ENCODE measurements at regions not wholly inside any gene's neighbourhood (a gene's known extent, or its start where the extent isn't known, plus 50 kb on each side); places are given as distances from the start of the nearest gene placed in this dataset.

- DNase-seq (no peak), ATAC-seq (no peak)
- Histone ChIP-seq H3K4me3 (ENCODE audit: low read length) (no peak overlapping the region), H3K4me1 (ENCODE audit: control insufficient read depth, insufficient read depth, low read length) (no peaks in the 10 kb centered on the region), H3K27me3 (ENCODE audit: control insufficient read depth, insufficient read depth) (no peaks in the 10 kb centered on the region), H3K9me3 (ENCODE audit: control insufficient read depth, low read length) (no peaks in the 10 kb centered on the region), H3K27ac (ENCODE audit: low read length) (no peak overlapping the region)
- intact Hi-C loops (cut with DNase I): loop anchor here in 1 of 4 donors (10.0 kb wide), 1 partner anchor 447 kb away; no protein-coding TSS in a partner anchor
- WGBS: 95% methylated on average over 10 of the region's 10 CpGs
Measured at GRCh38 chr16:85267414-85267945, 155.2 kb upstream of the CIBAR2 start.

GRCh38 chr16:85269165-85269564, 156.9 kb upstream of the CIBAR2 start:
- H3K27me3 ChIP-seq (ENCODE audit: control insufficient read depth, insufficient read depth): no peaks in the 10 kb centered on the region
- ATAC-seq (no peak), DNase-seq (no peak)
- no peaks in the 10 kb centered on the region for H3K4me1 ChIP-seq (ENCODE audit: control insufficient read depth, insufficient read depth, low read length)
- 88% methylated on average over 9 of the region's 9 CpGs for WGBS
- no peak overlapping the region for H3K27ac ChIP-seq (ENCODE audit: low read length)
- H3K4me3 ChIP-seq (ENCODE audit: low read length): no peak overlapping the region
- intact Hi-C loops (cut with DNase I): loop anchor here in 1 of 4 donors (10.0 kb wide), 1 partner anchor 446 kb away; no protein-coding TSS in a partner anchor
- no peaks in the 10 kb centered on the region for H3K9me3 ChIP-seq (ENCODE audit: control insufficient read depth, low read length)

GRCh38 chr16:85270374-85270773, 158.1 kb upstream of the CIBAR2 start:
- 91% methylated on average over 13 of the region's 13 CpGs for WGBS
- H3K4me3 ChIP-seq (ENCODE audit: low read length): no peak overlapping the region

GRCh38 chr16:85271198-85271597, 158.9 kb upstream of the CIBAR2 start:
- WGBS: 95% methylated on average over 7 of the region's 7 CpGs
- no peak for DNase-seq
- no peak for ATAC-seq

More at GRCh38 chr16:85270374-85270773, 158.1 kb upstream of the CIBAR2 start:
- Histone ChIP-seq H3K27me3 (ENCODE audit: control insufficient read depth, insufficient read depth) (no peaks in the 10 kb centered on the region), H3K9me3 (ENCODE audit: control insufficient read depth, low read length) (no peaks in the 10 kb centered on the region), H3K27ac (ENCODE audit: low read length) (no peak overlapping the region), H3K4me1 (ENCODE audit: control insufficient read depth, insufficient read depth, low read length) (no peaks in the 10 kb centered on the region)
- ATAC-seq (no peak), DNase-seq (no peak)
- intact Hi-C loops (cut with DNase I): loop anchor here in 1 of 4 donors (10.0 kb wide), 1 partner anchor 444 kb away; no protein-coding TSS in a partner anchor

GRCh38 chr16:85273293-85273692, 161.0 kb upstream of the CIBAR2 start:
- no peaks in the 10 kb centered on the region for H3K9me3 ChIP-seq (ENCODE audit: control insufficient read depth, low read length)
- ATAC-seq (no peak), DNase-seq (no peak)
- no peak overlapping the region for H3K27ac ChIP-seq (ENCODE audit: low read length)
- no peaks in the 10 kb centered on the region for H3K27me3 ChIP-seq (ENCODE audit: control insufficient read depth, insufficient read depth)
- H3K4me1 ChIP-seq (ENCODE audit: control insufficient read depth, insufficient read depth, low read length): no peaks in the 10 kb centered on the region
- H3K4me3 ChIP-seq (ENCODE audit: low read length): no peak overlapping the region
- intact Hi-C loops (cut with DNase I): loop anchor here in 1 of 4 donors (10.0 kb wide), 1 partner anchor 442 kb away; no protein-coding TSS in a partner anchor
- 97% methylated on average over 7 of the region's 7 CpGs for WGBS

More at GRCh38 chr16:85271198-85271597, 158.9 kb upstream of the CIBAR2 start:
- Histone ChIP-seq H3K4me1 (ENCODE audit: control insufficient read depth, insufficient read depth, low read length) (no peaks in the 10 kb centered on the region), H3K27me3 (ENCODE audit: control insufficient read depth, insufficient read depth) (no peaks in the 10 kb centered on the region), H3K27ac (ENCODE audit: low read length) (no peak overlapping the region), H3K9me3 (ENCODE audit: control insufficient read depth, low read length) (no peaks in the 10 kb centered on the region), H3K4me3 (ENCODE audit: low read length) (no peak overlapping the region)
- intact Hi-C loops (cut with DNase I): loop anchor here in 1 of 4 donors (10.0 kb wide), 1 partner anchor 444 kb away; no protein-coding TSS in a partner anchor

GRCh38 chr16:85274501-85274900, 162.2 kb upstream of the CIBAR2 start:
- no peaks in the 10 kb centered on the region for H3K27me3 ChIP-seq (ENCODE audit: control insufficient read depth, insufficient read depth)
- intact Hi-C loops (cut with DNase I): loop anchor here in 1 of 4 donors (10.0 kb wide), 1 partner anchor 440 kb away; no protein-coding TSS in a partner anchor
- no peaks in the 10 kb centered on the region for H3K9me3 ChIP-seq (ENCODE audit: control insufficient read depth, low read length)
- no peaks in the 10 kb centered on the region for H3K4me1 ChIP-seq (ENCODE audit: control insufficient read depth, insufficient read depth, low read length)
- DNase-seq (no peak), ATAC-seq (no peak)
- H3K27ac ChIP-seq (ENCODE audit: low read length): no peak overlapping the region
- WGBS: 86% methylated on average over 7 of the region's 7 CpGs
- no peak overlapping the region for H3K4me3 ChIP-seq (ENCODE audit: low read length)

- no peak overlapping the region for H3K4me3 ChIP-seq (ENCODE audit: low read length)
- DNase-seq: no peak
- WGBS: 79% methylated on average over 8 of the region's 8 CpGs
- intact Hi-C loops (cut with DNase I): loop anchor here in 1 of 4 donors (10.0 kb wide), 1 partner anchor 440 kb away; no protein-coding TSS in a partner anchor
- H3K27me3 ChIP-seq (ENCODE audit: control insufficient read depth, insufficient read depth): no peaks in the 10 kb centered on the region
- no peaks in the 10 kb centered on the region for H3K9me3 ChIP-seq (ENCODE audit: control insufficient read depth, low read length)
- no peak for ATAC-seq
- H3K27ac ChIP-seq (ENCODE audit: low read length): no peak overlapping the region
- no peaks in the 10 kb centered on the region for H3K4me1 ChIP-seq (ENCODE audit: control insufficient read depth, insufficient read depth, low read length)
Measured at GRCh38 chr16:85274924-85275323, 162.7 kb upstream of the CIBAR2 start.

GRCh38 chr16:85275533-85276249, 163.4 kb upstream of the CIBAR2 start:
- no peak overlapping the region for H3K4me3 ChIP-seq (ENCODE audit: low read length)
- peaks cover 2% of the 10 kb centered on the region for H3K4me1 ChIP-seq (ENCODE audit: control insufficient read depth, insufficient read depth, low read length)
- H3K9me3 ChIP-seq (ENCODE audit: control insufficient read depth, low read length): no peaks in the 10 kb centered on the region
- 43% methylated on average over 16 of the region's 16 CpGs for WGBS
- H3K27ac ChIP-seq (ENCODE audit: low read length): no peak overlapping the region
- no peaks in the 10 kb centered on the region for H3K27me3 ChIP-seq (ENCODE audit: control insufficient read depth, insufficient read depth)
- ATAC-seq (peak; percentile 65 to 70), DNase-seq (peak; percentile 71 to 90 (median 85))
- intact Hi-C loops (cut with DNase I): loop anchor here in 1 of 4 donors (10.0 kb wide), 1 partner anchor 439 kb away; no protein-coding TSS in a partner anchor

- intact Hi-C loops (cut with DNase I): loop anchor here in 1 of 4 donors (10.0 kb wide), 1 partner anchor 439 kb away; no protein-coding TSS in a partner anchor
- DNase-seq: no peak
- Histone ChIP-seq H3K27ac (ENCODE audit: low read length) (no peak overlapping the region), H3K4me1 (ENCODE audit: control insufficient read depth, insufficient read depth, low read length) (peaks cover 6% of the 10 kb centered on the region), H3K4me3 (ENCODE audit: low read length) (no peak overlapping the region), H3K9me3 (ENCODE audit: control insufficient read depth, low read length) (no peaks in the 10 kb centered on the region), H3K27me3 (ENCODE audit: control insufficient read depth, insufficient read depth) (no peaks in the 10 kb centered on the region)
- no peak for ATAC-seq
- WGBS: 85% methylated on average over 12 of the region's 12 CpGs
Measured at GRCh38 chr16:85276258-85276657, 164.0 kb upstream of the CIBAR2 start.

- Histone ChIP-seq H3K27ac (ENCODE audit: low read length) (no peak overlapping the region), H3K27me3 (ENCODE audit: control insufficient read depth, insufficient read depth) (no peaks in the 10 kb centered on the region), H3K4me3 (ENCODE audit: low read length) (no peak overlapping the region), H3K9me3 (ENCODE audit: control insufficient read depth, low read length) (no peaks in the 10 kb centered on the region), H3K4me1 (ENCODE audit: control insufficient read depth, insufficient read depth, low read length) (peaks cover 6% of the 10 kb centered on the region)
- DNase-seq (no peak), ATAC-seq (no peak)
- intact Hi-C loops (cut with DNase I): loop anchor here in 1 of 4 donors (10.0 kb wide), 1 partner anchor 438 kb away; no protein-coding TSS in a partner anchor
- 95% methylated on average over 10 of the region's 10 CpGs for WGBS
Measured at GRCh38 chr16:85276721-85277120, 164.4 kb upstream of the CIBAR2 start.

GRCh38 chr16:85278839-85279238, 166.6 kb upstream of the CIBAR2 start:
- intact Hi-C loops (cut with DNase I): loop anchor here in 1 of 4 donors (10.0 kb wide), 1 partner anchor 436 kb away; no protein-coding TSS in a partner anchor
- H3K27ac ChIP-seq (ENCODE audit: low read length): no peak overlapping the region
- no peak overlapping the region for H3K4me3 ChIP-seq (ENCODE audit: low read length)
- 63% methylated on average over 11 of the region's 11 CpGs for WGBS
- H3K9me3 ChIP-seq (ENCODE audit: control insufficient read depth, low read length): no peaks in the 10 kb centered on the region
- DNase-seq (no peak), ATAC-seq (no peak)
- H3K27me3 ChIP-seq (ENCODE audit: control insufficient read depth, insufficient read depth): no peaks in the 10 kb centered on the region
- peaks cover 6% of the 10 kb centered on the region for H3K4me1 ChIP-seq (ENCODE audit: control insufficient read depth, insufficient read depth, low read length)
